ENCODE measurements at regions not wholly inside any gene's neighbourhood (a gene's known extent, or its start where the extent isn't known, plus 50 kb on each side); places are given as distances from the start of the nearest gene placed in this dataset.

DNA sequence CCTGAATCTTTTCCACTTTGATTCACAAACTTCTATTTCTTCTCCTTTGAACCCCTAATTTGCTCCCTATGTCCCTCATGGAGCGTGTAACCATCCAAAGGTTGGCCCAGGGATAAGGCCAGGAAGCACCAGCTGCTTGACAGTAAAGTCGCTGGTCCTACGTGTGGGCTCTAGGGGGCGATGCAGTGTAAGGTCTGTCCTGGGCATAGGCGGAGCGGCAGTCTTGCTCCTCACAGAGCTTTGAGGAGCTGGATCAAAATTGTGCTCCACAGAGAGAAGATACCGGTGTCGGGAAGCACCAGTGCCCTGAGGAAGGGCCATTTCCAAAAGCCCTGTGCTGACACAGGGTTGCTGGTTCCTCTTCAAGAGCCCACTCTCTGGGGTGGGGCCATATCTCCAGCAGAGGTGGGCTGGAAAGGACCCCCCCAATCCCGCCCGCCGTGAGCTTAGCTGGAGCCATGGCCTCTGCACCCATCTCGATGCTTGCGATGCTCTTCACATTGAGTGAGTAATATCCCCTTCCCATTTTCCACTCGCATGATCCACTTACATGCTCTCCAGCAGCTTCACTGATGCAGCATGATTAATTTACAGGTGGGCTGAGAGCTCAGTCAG is 49.9 kb upstream of the OR4E1 start:
- peak; percentile 35 for TF ChIP-seq CTCF (IDR thresholded peaks at IDR 0.05; ENCODE audit: insufficient read depth, low read length, severe bottlenecking)
- DNase-seq (ENCODE audit: low read depth) (peak; percentile 8), FAIRE-seq (no peak)

More for the DNA sequence above, 49.9 kb upstream of the OR4E1 start:
- Histone ChIP-seq H3K27me3 (ENCODE audit: control insufficient read depth, insufficient read depth, low read length) (no peaks in the 10 kb centered on the region), H3K4me3 (ENCODE audit: low read depth, low read length) (no peak overlapping the region), H3K36me3 (ENCODE audit: control insufficient read depth, insufficient read depth, low read length) (no peaks in the 10 kb centered on the region)
